Ovary (tissue), 7 donors: ENCODE measurements at regions not wholly inside any gene's neighbourhood (a gene's known extent, or its start where the extent isn't known, plus 50 kb on each side); places are given as distances from the start of the nearest gene placed in this dataset.
"Not testable (repeated sequence)": the region's sequence is repeated elsewhere in the genome, so short reads cannot be mapped to it uniquely, and the experiment has no call there.

Source experiments
- DNase-seq, 5 donors: peaks; one replicate each; pipeline ENCODE4 v3.0.0-alpha.2; 2019 to 2020
- H3K27ac ChIP-seq, 2 donors: fragments of 200-600 bp; one replicate each; pipeline versions ENCODE4 v1.5.1 to v1.8.0; 2019 to 2022
- H3K27me3 ChIP-seq: fragments of 200-600 bp; one replicate; pipeline ENCODE4 v1.8.0; 2022
- H3K36me3 ChIP-seq: fragments of 200-600 bp; sonication (generic); one replicate; pipeline ENCODE4 v1.5.1; 2019
- H3K4me1 ChIP-seq: one replicate; pipeline ENCODE4 v1.8.1; 2013; ENCODE audit warnings: mild to moderate bottlenecking, moderate library complexity; ENCODE audit not compliant: insufficient read depth
- H3K4me3 ChIP-seq: fragments of 200-600 bp; sonication (generic); one replicate; pipeline ENCODE4 v1.5.1; 2017
- H3K9me3 ChIP-seq, 2 donors: fragments of 200-600 bp in 1 of 2; sonication (generic) in 1 of 2; one replicate each; pipeline versions ENCODE4 v1.5.1 to v1.8.1; 2013 to 2019; ENCODE audit warnings: mild to moderate bottlenecking in 1 of 2, moderate library complexity in 1 of 2
- EP300 ChIP-seq: sonication (generic); formaldehyde crosslinking; IDR thresholded peaks from one replicate; pipeline ENCODE4 v1.6.1; 2017; ENCODE audit warnings: antibody characterized with exemption
- POLR2A ChIP-seq: fragments of 450-650 bp; IDR thresholded peaks from one replicate; pipeline ENCODE4 v1.6.1; 2017; ENCODE audit warnings: antibody characterized with exemption, mild to moderate bottlenecking, moderate library complexity
- WGBS, 3 donors: extraction: QIAGEN DNeasy Blood & Tissue Kit in 1 of 3; methylation state at CpG; one replicate each; pipeline versions ENCODE4 v1.1.5 to v1.1.7; 2013 to 2017; 5-methylcytosine and 5-hydroxymethylcytosine counted together
- intact Hi-C, 4 donors: fragments of 100-400 bp; cut with DNase I; formaldehyde crosslinking; loops; one replicate each; pipeline versions ENCODE4 v1.11.0 to v1.15.1; 2022 to 2023
- TF ChIP-seq, protein P1 (sequence below), 3 donors: fragments of 450-650 bp in 2 of 3; fragments of 200-600 bp in 1 of 3; IDR thresholded peaks; one replicate each; pipeline versions ENCODE4 v1.5.1 to v1.8.0; 2016 to 2022; ENCODE audit warnings: antibody characterized with exemption in 3 of 3, mild to moderate bottlenecking in 1 of 3
- donor health status: DM: no; HTN: no; CAD: no; lungs with moderate emphysema.
- donor health status: DM: no; HTN: no; CAD: no.
- donor health status: Bipolar disorder and iron deficiency.
- donor health status: DM: no; HTN: no; CAD: no.
- donor health status: DM: yes; HTN: yes; CAD: no.

DNA sequence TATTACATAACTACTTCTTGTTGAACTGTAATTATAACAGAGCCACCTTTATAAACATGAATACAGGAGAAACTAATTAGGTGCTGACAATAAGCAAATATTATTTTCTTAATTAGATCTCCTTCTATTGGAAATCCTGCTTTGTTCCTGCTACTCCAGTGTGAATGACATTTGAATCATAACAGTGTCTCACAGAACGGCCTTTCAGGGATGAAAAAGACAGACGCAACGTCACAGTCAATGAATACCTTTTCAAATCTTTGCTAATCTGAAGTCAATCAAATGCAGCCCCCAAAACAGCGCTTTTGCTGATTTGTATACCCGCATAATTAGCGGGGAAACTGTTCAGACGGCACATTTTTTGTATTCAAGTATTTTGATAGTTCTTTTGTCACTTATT lies 240.4 kb upstream of the CDH8 start:
- intact Hi-C loops = no loop called here
- TF ChIP-seq EP300 = no peak
- TF ChIP-seq, protein P1, sequence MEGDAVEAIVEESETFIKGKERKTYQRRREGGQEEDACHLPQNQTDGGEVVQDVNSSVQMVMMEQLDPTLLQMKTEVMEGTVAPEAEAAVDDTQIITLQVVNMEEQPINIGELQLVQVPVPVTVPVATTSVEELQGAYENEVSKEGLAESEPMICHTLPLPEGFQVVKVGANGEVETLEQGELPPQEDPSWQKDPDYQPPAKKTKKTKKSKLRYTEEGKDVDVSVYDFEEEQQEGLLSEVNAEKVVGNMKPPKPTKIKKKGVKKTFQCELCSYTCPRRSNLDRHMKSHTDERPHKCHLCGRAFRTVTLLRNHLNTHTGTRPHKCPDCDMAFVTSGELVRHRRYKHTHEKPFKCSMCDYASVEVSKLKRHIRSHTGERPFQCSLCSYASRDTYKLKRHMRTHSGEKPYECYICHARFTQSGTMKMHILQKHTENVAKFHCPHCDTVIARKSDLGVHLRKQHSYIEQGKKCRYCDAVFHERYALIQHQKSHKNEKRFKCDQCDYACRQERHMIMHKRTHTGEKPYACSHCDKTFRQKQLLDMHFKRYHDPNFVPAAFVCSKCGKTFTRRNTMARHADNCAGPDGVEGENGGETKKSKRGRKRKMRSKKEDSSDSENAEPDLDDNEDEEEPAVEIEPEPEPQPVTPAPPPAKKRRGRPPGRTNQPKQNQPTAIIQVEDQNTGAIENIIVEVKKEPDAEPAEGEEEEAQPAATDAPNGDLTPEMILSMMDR (IDR thresholded peaks at IDR 0.05) = no peak
- TF ChIP-seq POLR2A = no peak
- 82 to 89% (median 85%) methylated on average over 7 of the region's 7 CpGs for WGBS, 3 donors

GRCh38 chr16:62272035-62272434 lies 235.8 kb upstream of the CDH8 start:
- TF ChIP-seq POLR2A (no peak), EP300 (no peak)
- TF ChIP-seq, protein P1 (IDR thresholded peaks at IDR 0.05) = no peak
- intact Hi-C loops = no loop called here
- Histone ChIP-seq H3K36me3 (no peaks in the 10 kb centered on the region), H3K9me3 (no peaks in the 10 kb centered on the region), H3K4me1 (no peaks in the 10 kb centered on the region), H3K27me3 (no peaks in the 10 kb centered on the region), H3K4me3 (no peak overlapping the region), H3K27ac (no peak overlapping the region)
- DNase-seq = no peak
- WGBS, 3 donors = 66 to 73% (median 73%) methylated on average over 1 of the region's 1 CpG

More for the DNA sequence above, 240.4 kb upstream of the CDH8 start:
- Histone ChIP-seq H3K4me1 (no peaks in the 10 kb centered on the region), H3K27ac (no peak overlapping the region), H3K9me3 (no peaks in the 10 kb centered on the region), H3K36me3 (no peaks in the 10 kb centered on the region), H3K27me3 (no peaks in the 10 kb centered on the region), H3K4me3 (no peak overlapping the region)
- DNase-seq = no peak

DNA sequence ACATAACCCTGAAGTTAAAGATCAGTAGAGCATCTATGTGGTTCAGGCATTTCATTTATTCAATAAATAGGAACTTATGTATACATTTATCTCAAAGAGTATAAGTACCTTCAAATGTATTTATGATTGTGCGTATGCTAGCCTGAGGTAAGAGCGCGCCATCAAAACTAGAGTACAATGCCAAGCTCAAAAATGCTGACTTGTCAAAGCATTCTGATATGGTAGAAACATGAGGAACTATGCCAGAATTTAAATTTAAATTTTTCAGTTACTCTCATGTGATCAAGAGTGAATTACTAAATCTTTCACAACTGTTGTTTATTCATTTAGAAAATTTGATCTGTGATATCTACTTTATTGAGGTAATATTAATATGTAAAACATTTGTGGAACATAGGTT lies 225.5 kb upstream of the CDH8 start:
- 95 to 97% (median 95%) methylated on average over 3 of the region's 3 CpGs for WGBS, 3 donors
- H3K27ac ChIP-seq = no peak overlapping the region
- DNase-seq = no peak
- intact Hi-C loops = no loop called here
- H3K9me3 ChIP-seq = no peaks in the 10 kb centered on the region
- H3K4me1 ChIP-seq = no peaks in the 10 kb centered on the region
- H3K36me3 ChIP-seq = no peaks in the 10 kb centered on the region
- H3K27me3 ChIP-seq = no peaks in the 10 kb centered on the region
- no peak overlapping the region for H3K4me3 ChIP-seq
- no peak for TF ChIP-seq POLR2A
- TF ChIP-seq, protein P1 (IDR thresholded peaks at IDR 0.05) = no peak
- no peak for TF ChIP-seq EP300

DNA sequence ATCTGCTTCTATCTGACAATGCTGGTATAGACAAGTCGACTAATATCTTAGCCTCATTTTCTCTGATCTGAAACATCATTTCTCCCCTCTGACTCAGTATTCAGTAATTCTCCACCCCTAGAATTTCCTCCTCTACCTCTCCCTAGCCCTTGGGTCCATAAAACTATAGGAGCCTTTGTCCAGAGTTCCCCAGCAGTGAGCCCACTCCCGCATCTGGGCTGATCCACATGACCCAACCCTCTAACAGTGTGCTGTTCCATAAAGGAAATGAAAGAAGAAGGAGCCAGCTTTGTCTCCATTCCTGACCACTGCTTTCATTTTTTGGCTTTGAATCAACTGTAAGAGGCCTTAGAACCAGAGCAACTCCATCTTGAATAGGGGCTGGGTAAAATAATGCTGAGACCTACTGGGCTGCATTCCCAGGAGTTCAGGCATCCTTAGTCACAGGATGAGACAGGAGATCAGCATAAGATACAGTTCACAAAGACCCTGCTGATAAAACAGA lies 222.7 kb upstream of the CDH8 start:
- DNase-seq, H3K9me3 ChIP-seq, H3K36me3 ChIP-seq, H3K4me1 ChIP-seq, intact Hi-C loops, H3K27me3 ChIP-seq, H3K4me3 ChIP-seq, H3K27ac ChIP-seq: not testable (repeated sequence)
- WGBS, 3 donors = 84 to 93% (median 87%) methylated on average over 2 of the region's 2 CpGs

DNA sequence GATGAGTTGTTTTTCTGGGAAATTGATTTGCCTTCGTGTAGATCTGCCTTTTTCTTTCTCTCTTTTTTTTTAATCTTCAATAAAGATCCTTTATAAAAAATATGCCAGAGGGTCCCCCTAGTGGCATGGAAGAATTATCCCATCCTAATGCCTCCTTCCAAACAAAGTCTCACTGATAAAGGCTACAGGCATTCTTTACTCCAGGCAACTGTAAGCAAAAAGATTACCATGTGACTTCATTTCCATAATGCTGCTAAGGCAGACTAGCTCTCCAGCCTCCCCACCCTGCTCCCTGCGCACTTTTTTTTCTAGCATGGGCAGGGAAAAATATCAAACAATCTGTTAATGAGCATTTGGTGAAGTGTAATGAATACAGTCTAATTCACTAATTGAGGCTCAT lies 220.2 kb upstream of the CDH8 start:
- Histone ChIP-seq H3K9me3 (no peaks in the 10 kb centered on the region), H3K27ac (no peak overlapping the region), H3K27me3 (no peaks in the 10 kb centered on the region), H3K4me1 (no peaks in the 10 kb centered on the region), H3K4me3 (no peak overlapping the region), H3K36me3 (no peaks in the 10 kb centered on the region)
- no peak for DNase-seq
- TF ChIP-seq POLR2A = no peak
- TF ChIP-seq, protein P1 (IDR thresholded peaks at IDR 0.05) = no peak
- no peak for TF ChIP-seq EP300
- WGBS, 3 donors = 31 to 41% (median 34%) methylated on average over 2 of the region's 2 CpGs
- intact Hi-C loops = no loop called here
